ENCODE measurements at regions not wholly inside any gene's neighbourhood (a gene's known extent, or its start where the extent isn't known, plus 50 kb on each side); places are given as distances from the start of the nearest gene placed in this dataset.

DNA sequence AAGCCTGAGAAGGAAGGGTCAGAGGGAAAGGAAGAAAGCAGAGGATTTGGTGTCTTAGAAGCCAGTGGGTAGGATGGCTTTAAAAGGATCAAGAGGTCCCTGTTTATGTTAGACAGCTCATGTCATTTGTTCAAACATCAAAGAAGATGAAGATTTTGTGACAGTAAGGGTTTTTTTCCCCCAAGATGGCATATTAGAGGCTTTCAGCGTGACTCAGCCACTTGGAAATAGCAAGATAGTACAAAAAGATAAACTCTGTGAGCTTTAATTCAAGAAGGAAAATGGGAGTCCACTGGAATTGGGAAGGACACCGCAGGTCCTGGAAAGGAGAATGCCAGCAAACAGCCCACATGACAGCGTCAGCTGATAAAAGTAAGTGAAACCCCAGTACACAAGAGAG lies 467.1 kb upstream of the THBS1 start:
- H3K4ac ChIP-seq (ENCODE audit: low read length), result no peak overlapping the region
- no peaks in the 10 kb centered on the region for H3K27me3 ChIP-seq (ENCODE audit: control insufficient read depth in 3 of 3, insufficient read depth in 3 of 3, low read depth in 1 of 3, low read length in 3 of 3)
- H3K18ac ChIP-seq (ENCODE audit: low read length), result no peak overlapping the region
- no peak for DNase-seq (ENCODE audit: low spot score)
- no peak overlapping the region for H3K4me2 ChIP-seq (ENCODE audit: insufficient read depth, low read length, poor library complexity, severe bottlenecking)
- H2BK15ac ChIP-seq (ENCODE audit: low read length), result no peak overlapping the region
- WGBS, 2 donors (ENCODE audit: extremely low coverage in 2 of 2, insufficient read length in 2 of 2, insufficient replicate concordance in 1 of 2), result no CpG with 5 or more reads among the region's 3 CpGs
- H4K8ac ChIP-seq (ENCODE audit: low read depth, low read length), result no peak overlapping the region
- no peak overlapping the region for H3K9ac ChIP-seq (ENCODE audit: low read depth, low read length, poor library complexity)
- H3K4me1 ChIP-seq (ENCODE audit: control insufficient read depth in 2 of 2, insufficient read depth in 1 of 2, low read depth in 1 of 2, low read length in 2 of 2), result no peaks in the 10 kb centered on the region
- no peak overlapping the region for H3K14ac ChIP-seq (ENCODE audit: low read length)
- H3K79me1 ChIP-seq (ENCODE audit: low read depth, low read length), result no peaks in the 10 kb centered on the region
- H3K27ac ChIP-seq (replicated peaks; ENCODE audit: low read length), result no peak overlapping the region
- H2AFZ ChIP-seq (ENCODE audit: low read length), result no peak overlapping the region
- peaks cover 0 to 13% of the 10 kb centered on the region in 2 donors for H3K9me3 ChIP-seq (replicated peaks in 1 of 2; ENCODE audit: control insufficient read depth in 2 of 2, insufficient read depth in 1 of 2, low read depth in 1 of 2, low read length in 2 of 2)
- no peaks in the 10 kb centered on the region for H3K36me3 ChIP-seq (replicated peaks in 1 of 2; ENCODE audit: control insufficient read depth in 2 of 2, insufficient read depth in 2 of 2, low read length in 2 of 2)
- H2BK120ac ChIP-seq (ENCODE audit: low read depth, low read length), result no peak overlapping the region
- H4K91ac ChIP-seq (ENCODE audit: low read depth, low read length, poor library complexity), result no peak overlapping the region
- no peak overlapping the region for H3K4me3 ChIP-seq (ENCODE audit: low read length in 2 of 2)
- H3K23ac ChIP-seq (ENCODE audit: low read depth, low read length, poor library complexity), result no peak overlapping the region
- H2BK12ac ChIP-seq (ENCODE audit: low read length), result no peak overlapping the region
- H2AK5ac ChIP-seq (ENCODE audit: low read depth, low read length), result no peak overlapping the region
- no peak overlapping the region for H2BK5ac ChIP-seq (ENCODE audit: low read length)

DNA sequence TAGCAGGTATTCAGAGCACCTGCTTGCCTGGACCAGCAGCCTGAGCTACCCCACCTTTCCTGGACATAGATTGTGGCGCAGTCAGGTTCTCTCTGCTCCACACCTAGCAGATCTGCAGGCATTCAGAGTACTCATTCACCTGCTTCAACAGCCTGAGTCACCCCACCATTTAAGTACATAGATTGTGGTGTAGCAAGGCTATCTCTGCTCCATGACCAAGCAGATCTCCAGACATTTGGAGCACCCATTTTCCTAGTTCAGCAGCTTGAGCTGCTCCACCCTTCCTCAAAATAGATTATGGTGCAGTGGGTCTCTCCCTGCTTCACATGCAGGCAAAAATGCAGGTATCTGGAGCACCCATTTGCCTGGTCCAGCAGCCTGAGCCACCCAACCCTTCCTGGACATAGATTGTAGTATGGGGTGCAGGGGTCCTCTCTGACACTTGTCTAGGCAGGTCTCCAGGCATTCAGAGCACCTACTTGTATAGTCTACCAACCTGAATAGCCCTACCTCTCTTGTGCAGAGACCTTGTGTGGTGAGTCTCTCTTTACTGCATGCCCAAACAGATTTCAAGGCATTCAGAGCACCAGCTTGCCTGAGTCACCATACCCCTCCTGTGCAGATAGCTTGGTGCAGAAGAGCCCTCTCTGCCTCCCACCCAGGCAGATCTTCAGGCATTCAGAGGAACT lies 466.0 kb upstream of the THBS1 start:
- Histone ChIP-seq H3K14ac (ENCODE audit: low read length) (no peak overlapping the region), H2BK120ac (ENCODE audit: low read depth, low read length) (no peak overlapping the region), H3K27ac (replicated peaks; ENCODE audit: low read length) (no peak overlapping the region), H3K27me3 (ENCODE audit: control insufficient read depth in 3 of 3, insufficient read depth in 3 of 3, low read depth in 1 of 3, low read length in 3 of 3) (no peaks in the 10 kb centered on the region), H2BK12ac (ENCODE audit: low read length) (no peak overlapping the region), H4K8ac (ENCODE audit: low read depth, low read length) (no peak overlapping the region), H3K9ac (ENCODE audit: low read depth, low read length, poor library complexity) (no peak overlapping the region), H3K36me3 (replicated peaks in 1 of 2; ENCODE audit: control insufficient read depth in 2 of 2, insufficient read depth in 2 of 2, low read length in 2 of 2) (no peaks in the 10 kb centered on the region), H3K9me3 (replicated peaks in 1 of 2; ENCODE audit: control insufficient read depth in 2 of 2, insufficient read depth in 1 of 2, low read depth in 1 of 2, low read length in 2 of 2) (peaks cover 0 to 13% of the 10 kb centered on the region in 2 donors), H3K79me1 (ENCODE audit: low read depth, low read length) (no peaks in the 10 kb centered on the region), H3K23ac (ENCODE audit: low read depth, low read length, poor library complexity) (no peak overlapping the region), H3K4ac (ENCODE audit: low read length) (no peak overlapping the region), H2BK5ac (ENCODE audit: low read length) (no peak overlapping the region), H3K4me2 (ENCODE audit: insufficient read depth, low read length, poor library complexity, severe bottlenecking) (no peak overlapping the region), H3K4me3 (ENCODE audit: low read length in 2 of 2) (no peak overlapping the region), H2AK5ac (ENCODE audit: low read depth, low read length) (no peak overlapping the region), H3K18ac (ENCODE audit: low read length) (no peak overlapping the region), H2BK15ac (ENCODE audit: low read length) (no peak overlapping the region), H4K91ac (ENCODE audit: low read depth, low read length, poor library complexity) (no peak overlapping the region), H3K4me1 (ENCODE audit: control insufficient read depth in 2 of 2, insufficient read depth in 1 of 2, low read depth in 1 of 2, low read length in 2 of 2) (no peaks in the 10 kb centered on the region), H2AFZ (ENCODE audit: low read length) (no peak overlapping the region)
- DNase-seq (ENCODE audit: low spot score), result no peak
- WGBS, 2 donors (ENCODE audit: extremely low coverage in 2 of 2, insufficient read length in 2 of 2, insufficient replicate concordance in 1 of 2), result no CpG with 5 or more reads among the region's 1 CpG

DNA sequence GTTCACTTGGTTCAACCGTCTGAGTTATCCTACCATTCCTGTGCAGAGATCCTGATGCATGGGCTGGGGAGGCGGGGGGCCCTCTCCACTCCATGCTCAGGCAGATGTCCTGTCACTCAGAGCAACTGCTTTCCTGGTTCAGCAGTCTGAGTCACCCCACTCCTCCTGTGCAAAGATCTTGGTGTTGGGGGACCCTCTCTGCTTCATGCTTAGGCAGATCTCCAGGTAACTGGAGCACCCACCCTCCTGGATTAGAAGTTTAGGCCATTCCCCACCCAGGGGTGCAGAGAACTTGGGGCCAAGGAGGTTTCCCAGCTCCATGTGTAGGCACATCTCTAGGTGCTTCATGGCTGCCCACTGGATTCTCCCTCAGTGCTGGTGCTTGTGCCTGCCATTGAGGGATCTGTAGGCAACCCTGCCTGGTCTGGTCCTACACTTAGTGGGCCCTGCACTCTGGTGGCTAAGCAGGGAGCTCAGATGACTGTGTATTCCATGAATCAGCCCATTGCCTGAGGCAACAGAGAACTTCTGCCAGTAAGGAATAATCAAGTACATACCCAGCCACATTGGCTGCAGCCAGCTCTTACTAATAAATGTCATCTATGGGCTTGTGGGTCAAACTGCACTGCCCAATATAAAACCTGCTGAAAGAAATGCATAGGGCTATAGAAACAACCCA lies 465.4 kb upstream of the THBS1 start:
- no peak overlapping the region for H3K9ac ChIP-seq (ENCODE audit: low read depth, low read length, poor library complexity)
- DNase-seq (ENCODE audit: low spot score), result no peak
- H4K91ac ChIP-seq (ENCODE audit: low read depth, low read length, poor library complexity), result no peak overlapping the region
- H2AFZ ChIP-seq (ENCODE audit: low read length), result no peak overlapping the region
- H2BK12ac ChIP-seq (ENCODE audit: low read length), result no peak overlapping the region
- no peaks in the 10 kb centered on the region for H3K36me3 ChIP-seq (replicated peaks in 1 of 2; ENCODE audit: control insufficient read depth in 2 of 2, insufficient read depth in 2 of 2, low read length in 2 of 2)
- peaks cover 0 to 13% of the 10 kb centered on the region in 2 donors for H3K9me3 ChIP-seq (replicated peaks in 1 of 2; ENCODE audit: control insufficient read depth in 2 of 2, insufficient read depth in 1 of 2, low read depth in 1 of 2, low read length in 2 of 2)
- no peak overlapping the region for H3K4ac ChIP-seq (ENCODE audit: low read length)
- no peaks in the 10 kb centered on the region for H3K4me1 ChIP-seq (ENCODE audit: control insufficient read depth in 2 of 2, insufficient read depth in 1 of 2, low read depth in 1 of 2, low read length in 2 of 2)
- H4K8ac ChIP-seq (ENCODE audit: low read depth, low read length), result no peak overlapping the region
- no peak overlapping the region for H3K27ac ChIP-seq (replicated peaks; ENCODE audit: low read length)
- H2AK5ac ChIP-seq (ENCODE audit: low read depth, low read length), result no peak overlapping the region
- no peak overlapping the region for H3K18ac ChIP-seq (ENCODE audit: low read length)
- H3K79me1 ChIP-seq (ENCODE audit: low read depth, low read length), result no peaks in the 10 kb centered on the region
- H3K4me3 ChIP-seq (ENCODE audit: low read length in 2 of 2), result no peak overlapping the region
- no peak overlapping the region for H3K23ac ChIP-seq (ENCODE audit: low read depth, low read length, poor library complexity)
- H2BK120ac ChIP-seq (ENCODE audit: low read depth, low read length), result no peak overlapping the region
- H3K14ac ChIP-seq (ENCODE audit: low read length), result no peak overlapping the region
- H2BK5ac ChIP-seq (ENCODE audit: low read length), result no peak overlapping the region
- H3K27me3 ChIP-seq (ENCODE audit: control insufficient read depth in 3 of 3, insufficient read depth in 3 of 3, low read depth in 1 of 3, low read length in 3 of 3), result no peaks in the 10 kb centered on the region
- H3K4me2 ChIP-seq (ENCODE audit: insufficient read depth, low read length, poor library complexity, severe bottlenecking), result no peak overlapping the region
- WGBS, 2 donors (ENCODE audit: extremely low coverage in 2 of 2, insufficient read length in 2 of 2, insufficient replicate concordance in 1 of 2), result no CpG with 5 or more reads among the region's 2 CpGs
- H2BK15ac ChIP-seq (ENCODE audit: low read length), result no peak overlapping the region

DNA sequence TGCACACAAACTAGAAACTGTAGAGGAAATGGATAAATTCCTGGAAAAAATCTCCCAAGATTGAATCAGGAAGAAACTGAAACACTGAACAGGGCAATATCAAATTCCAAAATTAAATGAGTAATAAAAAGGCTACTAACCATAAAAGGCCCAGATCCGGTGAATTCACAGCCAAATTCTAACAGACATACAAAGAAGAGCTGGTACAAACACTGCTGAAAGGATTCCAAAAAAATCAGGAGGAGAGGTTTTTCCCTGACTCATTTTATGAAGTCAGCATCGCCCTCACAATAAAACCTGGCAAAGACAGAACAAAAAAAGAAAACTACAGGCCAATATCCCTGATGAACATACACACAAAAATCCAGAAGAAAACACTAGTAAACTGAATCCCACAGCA lies 462.4 kb upstream of the THBS1 start:
- DNase-seq (ENCODE audit: low spot score), result no peak
- Histone ChIP-seq H3K27me3 (ENCODE audit: control insufficient read depth in 3 of 3, insufficient read depth in 3 of 3, low read depth in 1 of 3, low read length in 3 of 3) (no peaks in the 10 kb centered on the region), H3K4me2 (ENCODE audit: insufficient read depth, low read length, poor library complexity, severe bottlenecking) (no peak overlapping the region), H3K18ac (ENCODE audit: low read length) (no peak overlapping the region), H4K91ac (ENCODE audit: low read depth, low read length, poor library complexity) (no peak overlapping the region), H3K9ac (ENCODE audit: low read depth, low read length, poor library complexity) (no peak overlapping the region), H2BK120ac (ENCODE audit: low read depth, low read length) (no peak overlapping the region), H2AFZ (ENCODE audit: low read length) (no peak overlapping the region), H2AK5ac (ENCODE audit: low read depth, low read length) (no peak overlapping the region), H3K79me1 (ENCODE audit: low read depth, low read length) (no peaks in the 10 kb centered on the region), H3K9me3 (replicated peaks in 1 of 2; ENCODE audit: control insufficient read depth in 2 of 2, insufficient read depth in 1 of 2, low read depth in 1 of 2, low read length in 2 of 2) (peaks cover 0 to 13% of the 10 kb centered on the region in 2 donors), H3K27ac (replicated peaks; ENCODE audit: low read length) (no peak overlapping the region), H3K36me3 (replicated peaks in 1 of 2; ENCODE audit: control insufficient read depth in 2 of 2, insufficient read depth in 2 of 2, low read length in 2 of 2) (no peaks in the 10 kb centered on the region), H3K4ac (ENCODE audit: low read length) (no peak overlapping the region), H3K4me1 (ENCODE audit: control insufficient read depth in 2 of 2, insufficient read depth in 1 of 2, low read depth in 1 of 2, low read length in 2 of 2) (no peaks in the 10 kb centered on the region), H2BK15ac (ENCODE audit: low read length) (no peak overlapping the region), H4K8ac (ENCODE audit: low read depth, low read length) (no peak overlapping the region), H3K14ac (ENCODE audit: low read length) (no peak overlapping the region), H2BK12ac (ENCODE audit: low read length) (no peak overlapping the region), H2BK5ac (ENCODE audit: low read length) (no peak overlapping the region), H3K23ac (ENCODE audit: low read depth, low read length, poor library complexity) (no peak overlapping the region), H3K4me3 (ENCODE audit: low read length in 2 of 2) (no peak overlapping the region)
- no CpG with 5 or more reads among the region's 2 CpGs for WGBS, 2 donors (ENCODE audit: extremely low coverage in 2 of 2, insufficient read length in 2 of 2, insufficient replicate concordance in 1 of 2)

Measured in neuronal stem cell (in vitro differentiated cells).